HEK293T (cell line): ENCODE measurements at regions not wholly inside any gene's neighbourhood (a gene's known extent, or its start where the extent isn't known, plus 50 kb on each side); places are given as distances from the start of the nearest gene placed in this dataset.

ENCODE experiments used
- ARNT ChIP-seq: fragments of 450-650 bp; IDR thresholded peaks from 2 replicates; pipeline ENCODE4 v1.6.1; 2017; ENCODE audit warnings: mild to moderate bottlenecking
- BHLHE40 ChIP-seq: fragments of 450-650 bp; IDR thresholded peaks from 2 replicates; pipeline ENCODE4 v1.6.1; 2016; ENCODE audit warnings: mild to moderate bottlenecking, moderate library complexity, borderline replicate concordance
- ELF4 ChIP-seq: fragments of 450-650 bp; IDR thresholded peaks from 2 replicates; pipeline ENCODE4 v1.6.1; 2017; ENCODE audit warnings: antibody characterized with exemption
- FOXA1 ChIP-seq: fragments of 450-650 bp; IDR thresholded peaks from 2 replicates; pipeline ENCODE4 v1.6.1; 2016; ENCODE audit warnings: mild to moderate bottlenecking
- FOXK2 ChIP-seq: fragments of 450-650 bp; IDR thresholded peaks from 2 replicates; pipeline ENCODE4 v1.6.1; 2016; ENCODE audit warnings: mild to moderate bottlenecking
- FOXM1 ChIP-seq: fragments of 450-650 bp; IDR thresholded peaks from 2 replicates; pipeline ENCODE4 v1.6.1; 2017; ENCODE audit warnings: mild to moderate bottlenecking, borderline replicate concordance
- L3MBTL2 ChIP-seq: fragments of 450-650 bp; conservative IDR thresholded peaks from 2 replicates; pipeline ENCODE4 v1.6.1; 2016; ENCODE audit warnings: mild to moderate bottlenecking
- LEF1 ChIP-seq: fragments of 450-650 bp; IDR thresholded peaks from 2 replicates; pipeline ENCODE4 v1.6.1; 2017; ENCODE audit warnings: mild to moderate bottlenecking, borderline replicate concordance
- NFRKB ChIP-seq: fragments of 450-650 bp; IDR thresholded peaks from 2 replicates; pipeline ENCODE4 v1.6.1; 2016; ENCODE audit warnings: mild to moderate bottlenecking, moderate library complexity
- PKNOX1 ChIP-seq: fragments of 450-650 bp; IDR thresholded peaks from 2 replicates; pipeline ENCODE4 v1.6.1; 2016
- SP1 ChIP-seq: fragments of 450-650 bp; IDR thresholded peaks from 2 replicates; pipeline ENCODE4 v1.6.1; 2017
- SUZ12 ChIP-seq: fragments of 450-650 bp; IDR thresholded peaks from 2 replicates; pipeline ENCODE4 v1.6.1; 2016; ENCODE audit warnings: mild to moderate bottlenecking
- TARDBP ChIP-seq: fragments of 450-650 bp; IDR thresholded peaks from 2 replicates; pipeline ENCODE4 v1.6.1; 2016
- ZNF384 ChIP-seq: fragments of 450-650 bp; IDR thresholded peaks from 2 replicates; pipeline ENCODE4 v1.6.1; 2016

GRCh38 chr20:50420380-50420779 is 89.8 kb upstream of the PTPN1 start:
- TF ChIP-seq ZNF384: no peak
- no peak for TF ChIP-seq SP1
- no peak for TF ChIP-seq FOXA1
- TF ChIP-seq FOXK2: no peak
- TF ChIP-seq TARDBP: no peak
- TF ChIP-seq LEF1: no peak
- no peak for TF ChIP-seq SUZ12
- no peak for TF ChIP-seq PKNOX1
- no peak for TF ChIP-seq BHLHE40
- no peak for TF ChIP-seq ARNT
- no peak for TF ChIP-seq FOXM1
- TF ChIP-seq ELF4: no peak
- no peak for TF ChIP-seq NFRKB
- TF ChIP-seq L3MBTL2: no peak
